Epithelial cell of esophagus (primary cell): ENCODE measurements at regions not wholly inside any gene's neighbourhood (a gene's known extent, or its start where the extent isn't known, plus 50 kb on each side); places are given as distances from the start of the nearest gene placed in this dataset.
"Not testable (repeated sequence)": the region's sequence is repeated elsewhere in the genome, so short reads cannot be mapped to it uniquely, and the experiment has no call there.

Experiments used
- DNase-seq: peaks from one replicate; pipeline ENCODE4 v3.0.0; 2010; ENCODE audit warnings: low read depth
- H3K4me3 ChIP-seq: 2 replicates; pipeline ENCODE4 v1.5.1; 2011; ENCODE audit warnings: mild to moderate bottlenecking, low read length, control low read depth
- TF ChIP-seq, protein P1 (sequence below): IDR thresholded peaks from 2 replicates; pipeline ENCODE4 v1.5.1; 2011; ENCODE audit warnings: low read depth, mild to moderate bottlenecking, low read length, control low read depth, inconsistent platforms; ENCODE audit not compliant: insufficient read depth; ENCODE audit errors: missing control alignments

DNA sequence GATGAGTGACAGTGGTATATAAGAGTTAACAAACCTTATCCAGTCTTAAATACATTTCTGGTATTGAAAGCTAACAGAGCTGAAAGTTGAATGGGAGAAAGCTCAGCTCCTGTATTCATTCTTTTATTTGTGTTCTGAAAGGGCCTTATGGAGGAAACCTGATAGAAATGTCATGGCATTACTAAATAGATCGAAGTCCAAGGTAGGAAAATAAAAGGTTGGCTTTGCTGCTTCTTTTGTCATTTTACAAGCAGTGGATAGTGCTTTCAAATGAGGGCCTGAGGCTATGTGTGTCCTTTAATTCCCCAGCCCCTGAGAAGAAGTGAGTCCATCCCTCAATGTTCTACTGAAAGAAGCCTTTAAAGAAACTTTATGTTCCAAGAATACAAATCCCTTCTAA, 974.3 kb upstream of the INTU start:
- no peak for DNase-seq
- TF ChIP-seq, protein P1, sequence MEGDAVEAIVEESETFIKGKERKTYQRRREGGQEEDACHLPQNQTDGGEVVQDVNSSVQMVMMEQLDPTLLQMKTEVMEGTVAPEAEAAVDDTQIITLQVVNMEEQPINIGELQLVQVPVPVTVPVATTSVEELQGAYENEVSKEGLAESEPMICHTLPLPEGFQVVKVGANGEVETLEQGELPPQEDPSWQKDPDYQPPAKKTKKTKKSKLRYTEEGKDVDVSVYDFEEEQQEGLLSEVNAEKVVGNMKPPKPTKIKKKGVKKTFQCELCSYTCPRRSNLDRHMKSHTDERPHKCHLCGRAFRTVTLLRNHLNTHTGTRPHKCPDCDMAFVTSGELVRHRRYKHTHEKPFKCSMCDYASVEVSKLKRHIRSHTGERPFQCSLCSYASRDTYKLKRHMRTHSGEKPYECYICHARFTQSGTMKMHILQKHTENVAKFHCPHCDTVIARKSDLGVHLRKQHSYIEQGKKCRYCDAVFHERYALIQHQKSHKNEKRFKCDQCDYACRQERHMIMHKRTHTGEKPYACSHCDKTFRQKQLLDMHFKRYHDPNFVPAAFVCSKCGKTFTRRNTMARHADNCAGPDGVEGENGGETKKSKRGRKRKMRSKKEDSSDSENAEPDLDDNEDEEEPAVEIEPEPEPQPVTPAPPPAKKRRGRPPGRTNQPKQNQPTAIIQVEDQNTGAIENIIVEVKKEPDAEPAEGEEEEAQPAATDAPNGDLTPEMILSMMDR: no peak
- no peak overlapping the region for H3K4me3 ChIP-seq

DNA sequence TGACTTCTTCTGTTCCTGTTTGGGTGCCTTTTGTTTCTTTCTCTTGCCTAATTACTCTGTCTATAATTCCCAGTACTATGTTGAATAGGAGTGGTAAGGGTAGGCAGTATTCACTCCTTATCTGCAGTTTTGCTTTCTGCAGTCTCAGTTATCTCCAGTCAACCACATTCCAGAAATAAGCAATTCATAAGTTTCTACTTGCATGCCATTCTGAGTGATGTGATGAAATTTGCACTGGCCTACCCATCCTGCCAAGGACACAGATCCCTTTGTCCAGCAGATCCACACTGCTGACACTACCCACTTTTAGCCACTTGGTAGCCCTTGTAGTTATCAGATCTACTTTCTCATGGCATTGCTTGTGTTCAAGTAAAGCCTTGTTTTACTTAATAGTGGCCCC, 971.6 kb upstream of the INTU start:
- no peak for DNase-seq
- TF ChIP-seq, protein P1: no peak

GRCh38 chr4:126664839-126665238, 967.9 kb upstream of the INTU start:
- H3K4me3 ChIP-seq: no peak overlapping the region
- TF ChIP-seq, protein P1: no peak
- DNase-seq: no peak

More for the DNA sequence above, 971.6 kb upstream of the INTU start:
- H3K4me3 ChIP-seq: no peak overlapping the region

DNA sequence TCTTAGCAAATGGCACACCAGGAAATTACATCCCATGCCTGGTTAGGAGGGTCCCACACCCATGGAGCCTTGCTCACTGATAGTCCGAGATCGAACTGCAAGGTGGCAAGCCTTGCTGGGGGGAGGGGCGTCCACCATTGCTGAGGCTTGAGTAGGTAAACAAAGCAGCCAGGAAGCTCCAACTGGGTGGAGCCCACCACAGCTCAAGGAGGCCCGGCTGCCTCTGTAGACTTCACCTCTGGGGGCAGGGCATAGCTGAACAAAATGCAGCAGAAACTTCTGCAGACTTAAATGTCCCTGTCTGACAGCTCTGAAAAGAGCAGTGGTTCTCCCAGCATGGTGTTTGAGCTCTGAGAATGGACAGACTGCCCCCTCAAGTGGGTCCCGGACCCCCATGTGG, 962.7 kb upstream of the INTU start:
- DNase-seq, H3K4me3 ChIP-seq: not testable (repeated sequence)

DNA sequence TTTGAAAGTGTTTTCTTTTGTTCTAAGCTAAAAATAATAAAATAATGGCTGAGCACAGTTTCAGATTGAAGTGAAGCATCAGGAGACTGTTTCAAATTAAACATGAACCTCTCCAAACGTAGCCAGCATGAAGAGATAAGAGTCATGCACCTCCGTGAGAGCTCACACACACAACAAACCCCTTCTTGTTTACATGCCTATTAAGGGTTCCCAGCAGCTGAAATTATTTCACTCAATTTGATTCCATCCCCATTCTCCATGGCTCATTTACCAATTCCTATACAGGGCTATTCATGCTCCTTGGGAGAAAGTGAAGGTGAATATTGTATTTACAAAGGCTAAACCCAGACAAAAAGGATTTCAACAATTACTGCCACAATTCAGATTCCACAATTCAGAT, 954.1 kb upstream of the INTU start:
- TF ChIP-seq, protein P1: no peak
- no peak for DNase-seq
- no peak overlapping the region for H3K4me3 ChIP-seq

- no peak overlapping the region for H3K4me3 ChIP-seq
- no peak for DNase-seq
- TF ChIP-seq, protein P1: no peak
Observed at GRCh38 chr4:126679303-126679702, 953.5 kb upstream of the INTU start.

- TF ChIP-seq, protein P1: no peak
- DNase-seq: no peak
- H3K4me3 ChIP-seq: no peak overlapping the region
Observed at GRCh38 chr4:126682250-126682649, 950.5 kb upstream of the INTU start.

- H3K4me3 ChIP-seq: no peak overlapping the region
- DNase-seq: no peak
- TF ChIP-seq, protein P1: no peak
Observed at GRCh38 chr4:126686491-126686890, 946.3 kb upstream of the INTU start.
